PC-9 (cell line): ENCODE measurements at regions not wholly inside any gene's neighbourhood (a gene's known extent, or its start where the extent isn't known, plus 50 kb on each side); places are given as distances from the start of the nearest gene placed in this dataset.
"Not testable (repeated sequence)": the region's sequence is repeated elsewhere in the genome, so short reads cannot be mapped to it uniquely, and the experiment has no call there.

ENCODE experiments used
- EZH2 ChIP-seq: fragments of 200-600 bp; sonication (generic); IDR thresholded peaks from 2 replicates; pipeline ENCODE4 v1.8.0; 2017; ENCODE audit warnings: antibody characterized with exemption, low read depth
- TF ChIP-seq, protein P1 (sequence below): fragments of 200-600 bp; sonication (generic); conservative IDR thresholded peaks from 2 replicates; pipeline ENCODE4 v1.6.1; 2017; ENCODE audit warnings: mixed run types, antibody characterized with exemption, mild to moderate bottlenecking, moderate library complexity

DNA sequence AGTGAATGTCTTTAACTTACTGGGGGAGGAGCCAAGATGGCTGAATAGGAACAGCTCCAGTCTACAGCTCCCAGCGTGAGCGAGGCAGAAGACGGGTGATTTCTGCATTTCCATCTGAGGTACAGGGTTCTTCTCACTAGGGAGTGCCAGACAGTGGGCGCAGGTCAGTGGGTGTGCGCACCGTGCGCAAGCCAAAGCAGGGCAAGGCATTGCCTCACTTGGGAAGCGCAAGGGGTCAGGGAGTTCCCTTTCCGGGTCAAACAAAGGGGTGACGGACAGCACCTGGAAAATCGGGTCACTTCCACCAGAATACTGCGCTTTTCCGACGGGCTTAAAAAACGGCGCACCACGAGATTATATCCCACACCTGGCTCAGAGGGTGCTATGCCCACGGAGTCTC is 187.3 kb downstream of the CHIC2 start:
- TF ChIP-seq, protein P1, sequence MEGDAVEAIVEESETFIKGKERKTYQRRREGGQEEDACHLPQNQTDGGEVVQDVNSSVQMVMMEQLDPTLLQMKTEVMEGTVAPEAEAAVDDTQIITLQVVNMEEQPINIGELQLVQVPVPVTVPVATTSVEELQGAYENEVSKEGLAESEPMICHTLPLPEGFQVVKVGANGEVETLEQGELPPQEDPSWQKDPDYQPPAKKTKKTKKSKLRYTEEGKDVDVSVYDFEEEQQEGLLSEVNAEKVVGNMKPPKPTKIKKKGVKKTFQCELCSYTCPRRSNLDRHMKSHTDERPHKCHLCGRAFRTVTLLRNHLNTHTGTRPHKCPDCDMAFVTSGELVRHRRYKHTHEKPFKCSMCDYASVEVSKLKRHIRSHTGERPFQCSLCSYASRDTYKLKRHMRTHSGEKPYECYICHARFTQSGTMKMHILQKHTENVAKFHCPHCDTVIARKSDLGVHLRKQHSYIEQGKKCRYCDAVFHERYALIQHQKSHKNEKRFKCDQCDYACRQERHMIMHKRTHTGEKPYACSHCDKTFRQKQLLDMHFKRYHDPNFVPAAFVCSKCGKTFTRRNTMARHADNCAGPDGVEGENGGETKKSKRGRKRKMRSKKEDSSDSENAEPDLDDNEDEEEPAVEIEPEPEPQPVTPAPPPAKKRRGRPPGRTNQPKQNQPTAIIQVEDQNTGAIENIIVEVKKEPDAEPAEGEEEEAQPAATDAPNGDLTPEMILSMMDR, result not testable (repeated sequence)
- not testable (repeated sequence) for TF ChIP-seq EZH2
